Colonic mucosa (tissue), 4 donors: ENCODE measurements at regions not wholly inside any gene's neighbourhood (a gene's known extent, or its start where the extent isn't known, plus 50 kb on each side); places are given as distances from the start of the nearest gene placed in this dataset.
"Not testable (repeated sequence)": the region's sequence is repeated elsewhere in the genome, so short reads cannot be mapped to it uniquely, and the experiment has no call there.

Experiments used
- DNase-seq: peaks from one replicate; pipeline ENCODE4 v3.0.0-alpha.2; 2020
- H3K27ac ChIP-seq: fragments of 200-600 bp; one replicate; pipeline ENCODE4 v1.8.0; 2021
- H3K27me3 ChIP-seq: fragments of 200-600 bp; one replicate; pipeline ENCODE4 v1.8.0; 2021
- H3K36me3 ChIP-seq: fragments of 200-600 bp; one replicate; pipeline ENCODE4 v1.8.0; 2021
- H3K4me1 ChIP-seq: fragments of 200-600 bp; one replicate; pipeline ENCODE4 v1.8.0; 2021; ENCODE audit warnings: mild to moderate bottlenecking
- H3K4me3 ChIP-seq: fragments of 200-600 bp; one replicate; pipeline ENCODE4 v1.8.0; 2021
- H3K9ac ChIP-seq, 2 donors: one replicate each; pipeline ENCODE4 v1.7.0; 2013; ENCODE audit warnings: control low read depth in 2 of 2, low read depth in 2 of 2, low read length in 2 of 2
- H3K9me3 ChIP-seq: fragments of 200-600 bp; one replicate; pipeline ENCODE4 v1.8.0; 2021
- CTCF ChIP-seq: fragments of 200-600 bp; IDR thresholded peaks from one replicate; pipeline ENCODE4 v1.8.0; 2022; ENCODE audit warnings: antibody characterized with exemption, mild to moderate bottlenecking
- intact Hi-C: fragments of 100-400 bp; cut with DNase I; formaldehyde crosslinking; loops from one replicate; pipeline ENCODE4 v1.14.1; 2022
- donor health status: healthy.
- donor health status: DM: no; HTN: no; CAD: no.
- donor health status: DM: no; HTN: no; CAD: no.

- Histone ChIP-seq H3K9ac (no peak overlapping the region), H3K4me3 (no peak overlapping the region), H3K27me3 (no peaks in the 10 kb centered on the region), H3K9me3 (no peaks in the 10 kb centered on the region), H3K36me3 (no peaks in the 10 kb centered on the region), H3K27ac (no peak overlapping the region), H3K4me1 (no peaks in the 10 kb centered on the region)
- no peak for TF ChIP-seq CTCF
- intact Hi-C loops, result no loop called here
- DNase-seq, result no peak
Observed at GRCh38 chr3:22836131-22836530, 367.0 kb upstream of the UBE2E2 start.

GRCh38 chr3:22843854-22844253 lies 359.3 kb upstream of the UBE2E2 start:
- H3K9me3 ChIP-seq, result no peaks in the 10 kb centered on the region
- H3K4me3 ChIP-seq, result no peak overlapping the region
- intact Hi-C loops, result no loop called here
- no peak overlapping the region for H3K9ac ChIP-seq
- no peak for TF ChIP-seq CTCF
- no peak overlapping the region for H3K27ac ChIP-seq
- H3K36me3 ChIP-seq, result no peaks in the 10 kb centered on the region
- DNase-seq, result no peak
- no peaks in the 10 kb centered on the region for H3K27me3 ChIP-seq
- H3K4me1 ChIP-seq, result no peaks in the 10 kb centered on the region

- Histone ChIP-seq H3K9ac (no peak overlapping the region), H3K4me3 (no peak overlapping the region), H3K9me3 (no peaks in the 10 kb centered on the region), H3K27me3 (no peaks in the 10 kb centered on the region), H3K36me3 (no peaks in the 10 kb centered on the region), H3K27ac (no peak overlapping the region), H3K4me1 (no peaks in the 10 kb centered on the region)
- no peak for TF ChIP-seq CTCF
- intact Hi-C loops, result no loop called here
- DNase-seq, result no peak
Observed at GRCh38 chr3:22846566-22846965, 356.6 kb upstream of the UBE2E2 start.

- H3K27ac ChIP-seq, H3K36me3 ChIP-seq, DNase-seq, intact Hi-C loops, H3K4me1 ChIP-seq, H3K9me3 ChIP-seq, H3K4me3 ChIP-seq, H3K27me3 ChIP-seq, H3K9ac ChIP-seq: not testable (repeated sequence)
Observed at GRCh38 chr3:22849583-22849982, 353.5 kb upstream of the UBE2E2 start.

GRCh38 chr3:22856811-22857210 lies 346.3 kb upstream of the UBE2E2 start:
- TF ChIP-seq CTCF, result no peak
- H3K36me3 ChIP-seq, result no peaks in the 10 kb centered on the region
- no peaks in the 10 kb centered on the region for H3K27me3 ChIP-seq
- no peak overlapping the region for H3K9ac ChIP-seq
- no peaks in the 10 kb centered on the region for H3K9me3 ChIP-seq
- intact Hi-C loops, result no loop called here
- no peak overlapping the region for H3K4me3 ChIP-seq
- DNase-seq, result no peak
- H3K4me1 ChIP-seq, result no peaks in the 10 kb centered on the region
- no peak overlapping the region for H3K27ac ChIP-seq

GRCh38 chr3:22858486-22858885 lies 344.6 kb upstream of the UBE2E2 start:
- intact Hi-C loops, result no loop called here
- no peak for DNase-seq

More at GRCh38 chr3:22858486-22858885, 344.6 kb upstream of the UBE2E2 start:
- H3K4me3 ChIP-seq, result no peak overlapping the region
- H3K36me3 ChIP-seq, result no peaks in the 10 kb centered on the region
- H3K9me3 ChIP-seq, result no peaks in the 10 kb centered on the region
- no peak overlapping the region for H3K27ac ChIP-seq
- no peak for TF ChIP-seq CTCF
- no peaks in the 10 kb centered on the region for H3K4me1 ChIP-seq
- no peaks in the 10 kb centered on the region for H3K27me3 ChIP-seq
- H3K9ac ChIP-seq, result no peak overlapping the region
